Esophagus mucosa (tissue), 1 donor: ENCODE measurements at regions not wholly inside any gene's neighbourhood (a gene's known extent, or its start where the extent isn't known, plus 50 kb on each side); places are given as distances from the start of the nearest gene placed in this dataset.
A peak's percentile ranks its signal among the peaks of the same experiment; 100 is the strongest.
"Not testable (repeated sequence)": the region's sequence is repeated elsewhere in the genome, so short reads cannot be mapped to it uniquely, and the experiment has no call there.

Experiments
- ATAC-seq: fragments of 200-7000 bp; cut with Tn5 transposase; one replicate; pipeline ENCODE4 v1.9.1; 2020
- donor health status: DM: yes; HTN: yes; CAD: no.

GRCh38 chr4:162938738-162939485 is 227.8 kb downstream of the NAF1 start:
- ATAC-seq, result no peak

GRCh38 chr4:162935214-162935613 is 231.5 kb downstream of the NAF1 start:
- ATAC-seq, result no peak

- ATAC-seq, result no peak
Measured at GRCh38 chr4:162931286-162931685, 235.4 kb downstream of the NAF1 start.

- ATAC-seq, result no peak
Measured at GRCh38 chr4:162921178-162921785, 245.4 kb downstream of the NAF1 start.

- no peak for ATAC-seq
Measured at GRCh38 chr4:162920649-162921048, 246.0 kb downstream of the NAF1 start.

GRCh38 chr4:162912482-162912881 is 254.2 kb downstream of the NAF1 start:
- ATAC-seq, result no peak

GRCh38 chr4:162911349-162911748 is 255.3 kb downstream of the NAF1 start:
- no peak for ATAC-seq

- ATAC-seq, result no peak
Measured at GRCh38 chr4:162909952-162910351, 256.7 kb downstream of the NAF1 start.

- ATAC-seq, result no peak
Measured at GRCh38 chr4:162894387-162894786, 272.3 kb downstream of the NAF1 start.

- ATAC-seq, result no peak
Measured at GRCh38 chr4:162891788-162892707, 274.6 kb downstream of the NAF1 start.

- ATAC-seq, result no peak
Measured at GRCh38 chr4:162878096-162878495, 288.6 kb downstream of the NAF1 start.

GRCh38 chr4:162874748-162875147 is 291.9 kb downstream of the NAF1 start:
- no peak for ATAC-seq

- no peak for ATAC-seq
Measured at GRCh38 chr4:162871990-162872389, 294.7 kb downstream of the NAF1 start.

- ATAC-seq, result no peak
Measured at GRCh38 chr4:162869157-162869556, 297.5 kb downstream of the NAF1 start.

- ATAC-seq, result no peak
Measured at GRCh38 chr4:162866565-162866964, 300.1 kb downstream of the NAF1 start.

- no peak for ATAC-seq
Measured at GRCh38 chr4:162865102-162865501, 301.6 kb downstream of the NAF1 start.

GRCh38 chr4:162853788-162854187 is 312.9 kb downstream of the NAF1 start:
- ATAC-seq, result no peak

- no peak for ATAC-seq
Measured at GRCh38 chr4:162852642-162853041, 314.0 kb downstream of the NAF1 start.

GRCh38 chr4:162851241-162851758 is 315.4 kb downstream of the NAF1 start:
- ATAC-seq, result not testable (repeated sequence)

- ATAC-seq, result peak; percentile 70
Measured at GRCh38 chr4:162849937-162850336, 316.8 kb downstream of the NAF1 start.

GRCh38 chr4:162847945-162848549 is 318.6 kb downstream of the NAF1 start:
- peak; percentile 50 for ATAC-seq

- no peak for ATAC-seq
Measured at GRCh38 chr4:162841753-162842152, 324.9 kb downstream of the NAF1 start.

GRCh38 chr4:162839814-162840213 is 326.9 kb downstream of the NAF1 start:
- ATAC-seq, result no peak
